DMS53 treated with DMSO at 0.1 percent for 48 hours (cell line): ENCODE measurements at regions not wholly inside any gene's neighbourhood (a gene's known extent, or its start where the extent isn't known, plus 50 kb on each side); places are given as distances from the start of the nearest gene placed in this dataset.
"Not testable (repeated sequence)": the region's sequence is repeated elsewhere in the genome, so short reads cannot be mapped to it uniquely, and the experiment has no call there.

Experiments used
- DNase-seq: peaks from one replicate; lab custom pipeline; 2025; ENCODE audit not compliant: unreplicated experiment; lab: John Stamatoyannopoulos, UW

DNA sequence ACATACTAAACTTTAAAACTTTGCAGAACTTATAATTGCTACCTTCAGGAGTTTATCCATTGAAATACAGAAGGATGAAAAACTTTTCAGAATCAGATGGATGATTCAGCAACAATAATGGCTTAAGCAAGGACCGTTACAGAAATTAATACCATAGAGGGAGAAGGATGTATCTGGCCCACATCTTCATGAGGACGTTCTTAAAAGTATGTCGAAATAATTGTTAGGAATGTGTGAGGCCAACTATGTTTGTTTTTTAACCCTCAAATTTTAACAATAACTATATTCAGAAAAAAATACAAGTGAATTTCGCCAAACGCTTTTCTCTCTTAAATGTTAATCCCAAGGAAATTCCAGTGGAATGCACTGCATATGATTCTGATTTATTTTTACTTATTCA lies 105.2 kb upstream of the EPHA3 start:
- no peak for DNase-seq

- DNase-seq, result no peak
Observed at GRCh38 chr3:89013536-89013935, 93.9 kb upstream of the EPHA3 start.

GRCh38 chr3:89017531-89017930 lies 89.9 kb upstream of the EPHA3 start:
- no peak for DNase-seq

DNA sequence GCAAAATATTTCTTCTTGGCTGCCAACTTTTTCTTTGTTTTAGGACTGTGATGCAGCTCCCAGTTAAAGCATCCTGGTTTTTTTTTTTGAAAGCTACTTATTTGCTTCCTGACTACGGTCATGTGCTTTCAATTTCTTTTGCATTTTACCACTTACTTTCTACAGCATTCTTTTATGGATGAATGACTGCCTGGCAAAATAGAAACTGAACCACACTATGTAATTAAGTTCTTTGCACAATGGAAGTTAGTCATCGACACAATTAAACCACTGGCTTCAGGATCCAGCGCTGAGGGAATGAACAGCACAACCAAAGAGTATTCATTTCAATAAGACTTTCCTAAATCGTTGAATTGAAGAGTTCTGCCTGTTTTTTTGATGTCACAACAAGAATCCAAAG lies 82.2 kb upstream of the EPHA3 start:
- no peak for DNase-seq

GRCh38 chr3:89032346-89033013 lies 74.9 kb upstream of the EPHA3 start:
- DNase-seq, result no peak

GRCh38 chr3:89034723-89035122 lies 72.7 kb upstream of the EPHA3 start:
- DNase-seq, result not testable (repeated sequence)

DNA sequence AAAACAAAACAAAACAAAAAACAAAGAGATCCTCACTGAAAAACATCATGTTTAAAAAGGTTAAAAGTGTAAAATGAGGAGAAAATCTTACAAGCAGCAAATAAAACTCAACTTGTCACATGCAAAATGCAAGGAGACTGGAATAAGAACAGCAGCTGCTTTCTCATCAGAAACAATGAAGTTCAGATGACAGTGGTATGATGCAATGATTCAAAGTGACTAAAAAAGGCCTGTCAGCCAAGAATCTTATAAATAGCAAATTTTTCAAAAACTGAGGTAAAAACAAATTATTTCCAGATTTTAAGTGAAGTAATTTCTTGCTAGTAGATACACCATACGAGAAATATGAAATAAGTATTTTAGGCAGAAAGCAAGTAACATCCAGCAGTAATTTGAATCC lies 68.6 kb upstream of the EPHA3 start:
- DNase-seq, result no peak

DNA sequence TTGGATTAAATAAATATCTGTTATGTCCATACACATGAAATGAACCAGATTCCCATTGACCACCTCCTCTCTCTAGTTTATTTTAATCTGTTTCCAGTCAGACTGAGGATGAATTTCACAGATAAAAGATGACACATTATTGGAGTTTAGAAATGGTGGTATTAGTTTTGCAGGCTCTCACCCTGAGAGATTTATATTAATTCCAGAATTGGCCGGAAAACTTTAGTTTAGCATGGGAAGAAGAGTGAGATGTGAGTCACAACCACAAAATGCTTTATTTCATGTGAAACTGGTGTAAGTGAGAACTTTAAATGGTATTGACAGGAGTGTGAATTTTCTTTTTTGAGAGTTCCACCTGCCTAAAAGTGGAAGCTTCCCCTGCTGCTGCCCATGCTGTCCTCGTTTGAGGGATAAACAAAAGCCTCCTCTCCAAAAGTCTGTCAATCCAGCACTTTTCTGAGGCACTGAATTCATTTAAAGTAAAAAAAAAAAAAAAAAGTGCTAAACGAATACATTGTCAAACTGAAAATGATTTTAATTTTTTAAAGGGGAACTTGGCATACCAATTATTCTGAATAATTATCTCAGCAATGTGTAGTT lies 65.1 kb upstream of the EPHA3 start:
- no peak for DNase-seq

DNA sequence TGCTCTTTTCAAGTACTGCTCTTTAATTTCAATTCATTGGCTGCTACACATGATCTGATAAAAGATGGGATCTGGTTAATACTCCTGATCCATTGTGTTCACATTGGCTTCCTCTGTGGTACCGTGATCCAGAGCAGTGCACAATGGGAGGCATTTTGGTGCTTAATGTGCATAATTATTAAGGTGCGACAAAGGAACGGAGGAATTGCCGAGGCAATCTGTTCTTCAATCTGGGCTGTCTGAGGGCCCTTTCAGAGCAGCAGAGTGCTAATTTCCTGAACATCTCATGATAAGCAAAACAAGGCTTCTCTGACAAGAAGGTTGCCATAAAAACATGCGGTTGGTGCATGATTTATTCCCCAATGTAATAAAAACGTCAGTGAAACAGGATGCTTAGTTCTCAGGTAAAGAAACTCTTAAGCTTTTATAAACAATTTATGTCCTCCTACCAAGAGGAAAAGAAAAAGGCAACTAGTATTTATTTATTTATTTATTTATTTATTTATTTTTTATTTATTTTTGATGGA lies 64.0 kb upstream of the EPHA3 start:
- DNase-seq, result no peak

GRCh38 chr3:89046661-89047060 lies 60.8 kb upstream of the EPHA3 start:
- no peak for DNase-seq

- no peak for DNase-seq
Observed at GRCh38 chr3:89049119-89049518, 58.3 kb upstream of the EPHA3 start.

DNA sequence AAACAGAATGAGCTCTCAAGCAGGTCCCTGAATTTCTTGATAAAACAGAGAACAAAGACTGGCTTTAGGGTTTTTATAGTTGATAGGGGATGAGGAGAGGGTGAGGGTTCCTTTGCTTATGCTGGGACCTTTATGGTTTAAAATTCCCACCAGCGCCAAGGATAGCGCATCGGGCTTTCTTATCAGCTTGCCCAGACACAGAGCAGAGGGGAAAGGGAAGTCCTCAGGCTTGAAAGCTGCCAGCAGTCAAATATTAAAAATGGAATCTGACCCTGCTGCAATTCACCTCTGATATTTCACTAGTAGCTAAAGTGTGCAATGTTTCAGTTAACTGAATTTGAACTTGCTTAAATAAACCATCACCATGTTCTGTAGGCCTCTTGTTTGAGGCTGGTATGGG lies 55.0 kb upstream of the EPHA3 start:
- no peak for DNase-seq

DNA sequence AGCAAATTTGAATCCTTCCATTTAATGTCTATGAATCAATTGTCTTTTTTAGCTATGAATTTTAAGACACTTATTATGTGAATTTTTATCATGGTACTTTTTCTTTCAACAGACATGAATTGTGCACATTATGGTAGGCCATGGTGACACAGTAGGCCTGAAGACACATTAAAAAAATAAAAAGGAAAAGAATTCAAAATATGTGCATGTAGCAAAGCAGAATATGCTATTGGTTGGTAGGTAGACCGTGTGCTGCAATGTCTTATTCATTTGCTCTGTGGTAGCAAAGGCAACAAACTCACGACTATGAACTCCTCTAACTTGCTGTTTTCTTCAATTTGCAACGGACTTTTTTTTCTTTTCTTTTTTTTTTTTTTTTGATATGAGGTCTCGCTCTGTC lies 50.0 kb upstream of the EPHA3 start:
- no peak for DNase-seq
